MM.1S (cell line): ENCODE measurements at regions not wholly inside any gene's neighbourhood (a gene's known extent, or its start where the extent isn't known, plus 50 kb on each side); places are given as distances from the start of the nearest gene placed in this dataset.

Experiments
- EZH2 ChIP-seq: fragments of 300-600 bp; sonication (generic); optimal IDR thresholded peaks from 2 replicates; pipeline ENCODE3; 2017; ENCODE audit warnings: low read depth, mild to moderate bottlenecking, antibody characterized with exemption, low read length, mixed read lengths
- EZH2phosphoT487 ChIP-seq: fragments of 300-600 bp; sonication (generic); IDR thresholded peaks from 2 replicates; pipeline ENCODE4 v1.6.1; 2018; ENCODE audit warnings: antibody characterized with exemption, low read length
- TF ChIP-seq, protein P1 (sequence below): fragments of 300-600 bp; sonication (generic); IDR thresholded peaks from 2 replicates; pipeline ENCODE4 v1.5.1; 2016; ENCODE audit warnings: antibody characterized with exemption, low read length, mixed read lengths

DNA sequence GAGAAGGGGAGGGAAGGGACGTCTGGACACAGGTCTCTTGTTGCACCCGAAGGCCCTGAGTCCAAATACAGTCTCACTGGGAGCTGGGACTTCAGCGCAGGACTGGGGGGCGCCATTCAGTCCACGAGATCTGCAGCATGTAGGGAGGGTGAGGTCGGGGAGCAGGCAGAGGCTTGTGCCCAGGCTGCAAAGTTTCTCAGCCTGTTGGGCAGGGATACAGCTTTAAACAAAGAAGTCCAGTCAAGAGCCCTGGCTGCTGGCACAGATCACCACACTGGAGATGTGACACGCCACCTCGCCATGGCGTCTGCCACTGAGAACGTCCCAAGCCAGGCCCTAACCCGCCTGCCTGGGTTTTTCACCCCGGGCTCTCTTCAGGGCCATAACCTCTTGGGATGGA, 256.6 kb downstream of the DLL1 start:
- TF ChIP-seq EZH2phosphoT487, result no peak
- TF ChIP-seq, protein P1, sequence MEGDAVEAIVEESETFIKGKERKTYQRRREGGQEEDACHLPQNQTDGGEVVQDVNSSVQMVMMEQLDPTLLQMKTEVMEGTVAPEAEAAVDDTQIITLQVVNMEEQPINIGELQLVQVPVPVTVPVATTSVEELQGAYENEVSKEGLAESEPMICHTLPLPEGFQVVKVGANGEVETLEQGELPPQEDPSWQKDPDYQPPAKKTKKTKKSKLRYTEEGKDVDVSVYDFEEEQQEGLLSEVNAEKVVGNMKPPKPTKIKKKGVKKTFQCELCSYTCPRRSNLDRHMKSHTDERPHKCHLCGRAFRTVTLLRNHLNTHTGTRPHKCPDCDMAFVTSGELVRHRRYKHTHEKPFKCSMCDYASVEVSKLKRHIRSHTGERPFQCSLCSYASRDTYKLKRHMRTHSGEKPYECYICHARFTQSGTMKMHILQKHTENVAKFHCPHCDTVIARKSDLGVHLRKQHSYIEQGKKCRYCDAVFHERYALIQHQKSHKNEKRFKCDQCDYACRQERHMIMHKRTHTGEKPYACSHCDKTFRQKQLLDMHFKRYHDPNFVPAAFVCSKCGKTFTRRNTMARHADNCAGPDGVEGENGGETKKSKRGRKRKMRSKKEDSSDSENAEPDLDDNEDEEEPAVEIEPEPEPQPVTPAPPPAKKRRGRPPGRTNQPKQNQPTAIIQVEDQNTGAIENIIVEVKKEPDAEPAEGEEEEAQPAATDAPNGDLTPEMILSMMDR, result no peak
- no peak for TF ChIP-seq EZH2
